HEK293 (cell line): ENCODE measurements at regions not wholly inside any gene's neighbourhood (a gene's known extent, or its start where the extent isn't known, plus 50 kb on each side); places are given as distances from the start of the nearest gene placed in this dataset.

Experiments
- CTCF ChIA-PET: fragments of 350-600 bp; formaldehyde crosslinking; extraction: SDS; loops from one replicate; lab custom pipeline; 2021; ENCODE audit warnings: antibody characterized with exemption; lab: Yijun Ruan, JAX
- POLR2A ChIA-PET: fragments of 300-600 bp; formaldehyde crosslinking; extraction: SDS; loops from one replicate; lab custom pipeline; 2020; ENCODE audit warnings: antibody characterized with exemption, inconsistent platforms; lab: Yijun Ruan, JAX
- H3K27ac ChIP-seq: fragments of 200-500 bp; sonication (Bioruptor generic); 2 replicates; pipeline ENCODE4 v1.5.1; 2014; ENCODE audit warnings: low read depth, low read length, control low read depth, inconsistent platforms; ENCODE audit errors: extremely low read depth
- H3K36me3 ChIP-seq, 2 experiments: fragments of 200-500 bp in 1 of 2; sonication (Bioruptor generic) in 1 of 2; 1 replicate in 1 of 2; 2 replicates in 1 of 2; pipeline ENCODE4 v1.5.1; 2014 to 2017; ENCODE audit warnings: inconsistent platforms in 2 of 2, low read length in 2 of 2; ENCODE audit not compliant: control insufficient read depth in 2 of 2, insufficient read depth in 1 of 2
- H3K4me1 ChIP-seq: fragments of 200-500 bp; sonication (Bioruptor generic); 2 replicates; pipeline ENCODE4 v1.5.1; 2014; ENCODE audit warnings: mild to moderate bottlenecking, low read length, inconsistent platforms; ENCODE audit not compliant: control insufficient read depth, insufficient read depth
- H3K4me3 ChIP-seq: 2 replicates; pipeline ENCODE4 v1.5.1; 2011; ENCODE audit warnings: low read depth, mild to moderate bottlenecking, control low read depth, low read length, moderate library complexity
- H3K9me3 ChIP-seq: fragments of 200-500 bp; sonication (Bioruptor generic); 2 replicates; pipeline ENCODE4 v1.5.1; 2014; ENCODE audit warnings: low read depth, low read length, inconsistent platforms; ENCODE audit not compliant: control insufficient read depth, insufficient read depth
- GLIS2 ChIP-seq: fragments of 450-650 bp; formaldehyde crosslinking; IDR thresholded peaks from 2 replicates; pipeline ENCODE4 v1.5.1; 2016; ENCODE audit warnings: missing biosample characterization, missing genetic modification characterization
- PRDM4 ChIP-seq: fragments of 450-650 bp; formaldehyde crosslinking; IDR thresholded peaks from 2 replicates; pipeline ENCODE4 v1.5.1; 2017; ENCODE audit warnings: missing biosample characterization, missing genetic modification characterization
- SALL2 ChIP-seq: fragments of 450-650 bp; formaldehyde crosslinking; IDR thresholded peaks from 2 replicates; pipeline ENCODE4 v1.5.0; 2017; ENCODE audit warnings: missing biosample characterization, mild to moderate bottlenecking, missing genetic modification characterization, borderline replicate concordance
- ZBTB20 ChIP-seq: fragments of 450-650 bp; formaldehyde crosslinking; IDR thresholded peaks from 2 replicates; pipeline ENCODE4 v1.5.1; 2016; ENCODE audit warnings: missing biosample characterization, missing genetic modification characterization
- ZIC2 ChIP-seq: fragments of 450-650 bp; formaldehyde crosslinking; IDR thresholded peaks from 2 replicates; pipeline ENCODE4 v1.5.1; 2016; ENCODE audit warnings: missing biosample characterization, missing genetic modification characterization
- ZNF404 ChIP-seq: fragments of 450-650 bp; formaldehyde crosslinking; IDR thresholded peaks from 2 replicates; pipeline ENCODE4 v1.5.1; 2017; ENCODE audit warnings: missing biosample characterization, missing genetic modification characterization
- ZNF596 ChIP-seq: fragments of 450-650 bp; IDR thresholded peaks from 2 replicates; pipeline ENCODE4 v1.5.0; 2018; ENCODE audit warnings: missing biosample characterization, mild to moderate bottlenecking, missing genetic modification characterization, moderate library complexity
- ZNF610 ChIP-seq: fragments of 450-650 bp; formaldehyde crosslinking; IDR thresholded peaks from 2 replicates; pipeline ENCODE4 v1.5.1; 2016; ENCODE audit warnings: missing biosample characterization, missing genetic modification characterization, borderline replicate concordance
- ZNF626 ChIP-seq: fragments of 450-650 bp; sonication (Bioruptor Pico); formaldehyde crosslinking; IDR thresholded peaks from 2 replicates; pipeline ENCODE4 v1.5.1; 2018; ENCODE audit warnings: missing biosample characterization, missing genetic modification characterization, inconsistent platforms
- ZNF660 ChIP-seq: fragments of 450-650 bp; IDR thresholded peaks from 2 replicates; pipeline ENCODE4 v1.5.1; 2018; ENCODE audit warnings: missing biosample characterization, mild to moderate bottlenecking, missing genetic modification characterization
- ZNF777 ChIP-seq: fragments of 450-650 bp; formaldehyde crosslinking; IDR thresholded peaks from 2 replicates; pipeline ENCODE4 v1.5.1; 2017; ENCODE audit warnings: missing biosample characterization, missing genetic modification characterization, borderline replicate concordance
- ZNF785 ChIP-seq: fragments of 450-650 bp; formaldehyde crosslinking; IDR thresholded peaks from 2 replicates; pipeline ENCODE4 v1.5.1; 2016; ENCODE audit warnings: missing biosample characterization, missing genetic modification characterization
- ZSCAN23 ChIP-seq: fragments of 450-650 bp; formaldehyde crosslinking; IDR thresholded peaks from 2 replicates; pipeline ENCODE4 v1.5.1; 2016; ENCODE audit warnings: missing biosample characterization, missing genetic modification characterization
- TF ChIP-seq, protein P1 (sequence below): fragments of 450-650 bp; formaldehyde crosslinking; IDR thresholded peaks from 2 replicates; pipeline ENCODE4 v1.5.0; 2017; ENCODE audit warnings: missing biosample characterization, missing genetic modification characterization, borderline replicate concordance

GRCh38 chr20:48277266-48277665 is 492.0 kb upstream of the SULF2 start:
- TF ChIP-seq SALL2 (tag by site-specific recombination) = no peak
- TF ChIP-seq ZNF404 (tag by site-specific recombination) = no peak
- TF ChIP-seq PRDM4 = no peak
- no peak for TF ChIP-seq ZNF777 (tag by site-specific recombination)
- TF ChIP-seq ZNF785 (tag by site-specific recombination) = no peak
- no peak for TF ChIP-seq ZSCAN23 (tag by site-specific recombination)
- no peak for TF ChIP-seq ZNF660 (tag by site-specific recombination)
- no peak for TF ChIP-seq ZNF610
- TF ChIP-seq ZNF626 (tag by site-specific recombination) = no peak
- TF ChIP-seq, protein P1, sequence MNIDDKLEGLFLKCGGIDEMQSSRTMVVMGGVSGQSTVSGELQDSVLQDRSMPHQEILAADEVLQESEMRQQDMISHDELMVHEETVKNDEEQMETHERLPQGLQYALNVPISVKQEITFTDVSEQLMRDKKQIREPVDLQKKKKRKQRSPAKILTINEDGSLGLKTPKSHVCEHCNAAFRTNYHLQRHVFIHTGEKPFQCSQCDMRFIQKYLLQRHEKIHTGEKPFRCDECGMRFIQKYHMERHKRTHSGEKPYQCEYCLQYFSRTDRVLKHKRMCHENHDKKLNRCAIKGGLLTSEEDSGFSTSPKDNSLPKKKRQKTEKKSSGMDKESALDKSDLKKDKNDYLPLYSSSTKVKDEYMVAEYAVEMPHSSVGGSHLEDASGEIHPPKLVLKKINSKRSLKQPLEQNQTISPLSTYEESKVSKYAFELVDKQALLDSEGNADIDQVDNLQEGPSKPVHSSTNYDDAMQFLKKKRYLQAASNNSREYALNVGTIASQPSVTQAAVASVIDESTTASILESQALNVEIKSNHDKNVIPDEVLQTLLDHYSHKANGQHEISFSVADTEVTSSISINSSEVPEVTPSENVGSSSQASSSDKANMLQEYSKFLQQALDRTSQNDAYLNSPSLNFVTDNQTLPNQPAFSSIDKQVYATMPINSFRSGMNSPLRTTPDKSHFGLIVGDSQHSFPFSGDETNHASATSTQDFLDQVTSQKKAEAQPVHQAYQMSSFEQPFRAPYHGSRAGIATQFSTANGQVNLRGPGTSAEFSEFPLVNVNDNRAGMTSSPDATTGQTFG (tag by site-specific recombination) = no peak
- ChIA-PET POLR2A (no interaction called here), CTCF (interaction anchor here (0.7 kb wide), 1 partner anchor 1516 kb away, joined by 3 read pairs; no protein-coding TSS in a partner anchor)
- Histone ChIP-seq H3K4me3 (no peak overlapping the region), H3K9me3 (no peaks in the 10 kb centered on the region), H3K4me1 (no peaks in the 10 kb centered on the region), H3K36me3 (no peaks in the 10 kb centered on the region), H3K27ac (no peak overlapping the region)

DNA sequence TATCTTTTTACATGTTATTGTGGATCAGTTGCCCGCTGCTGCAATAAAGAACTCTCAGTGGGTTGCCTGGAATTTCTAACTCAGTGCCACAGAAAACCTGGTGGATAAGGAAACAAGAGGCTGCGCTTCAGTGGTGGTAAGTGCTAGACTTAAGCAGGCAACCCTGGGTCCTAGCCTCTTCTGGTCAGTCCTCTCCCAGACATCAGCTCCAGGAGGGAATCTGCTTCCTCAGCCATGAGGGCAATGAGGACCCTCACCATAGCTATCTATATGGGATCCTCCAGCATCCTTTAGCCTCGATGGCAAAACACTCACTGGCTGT is 490.7 kb upstream of the SULF2 start:
- H3K9me3 ChIP-seq = no peaks in the 10 kb centered on the region
- CTCF ChIA-PET = interaction anchor here (0.6 kb wide), 1 partner anchor 151 kb away, joined by 3 read pairs; no protein-coding TSS in a partner anchor
- H3K4me1 ChIP-seq = no peaks in the 10 kb centered on the region
- H3K4me3 ChIP-seq = no peak overlapping the region
- POLR2A ChIA-PET = no interaction called here
- H3K36me3 ChIP-seq = no peaks in the 10 kb centered on the region
- TF ChIP-seq ZIC2 (tag by site-specific recombination) (peak; percentile 81), ZBTB20 (tag by site-specific recombination) (no peak)
- no peak overlapping the region for H3K27ac ChIP-seq

- no peaks in the 10 kb centered on the region for H3K4me1 ChIP-seq
- no peak overlapping the region for H3K27ac ChIP-seq
- TF ChIP-seq GLIS2 (no peak), ZNF596 (tag by site-specific recombination) (peak; percentile 54; the same call in 1 of the 2 replicates)
- H3K36me3 ChIP-seq = no peaks in the 10 kb centered on the region
- POLR2A ChIA-PET = no interaction called here
- no peak overlapping the region for H3K4me3 ChIP-seq
- no peaks in the 10 kb centered on the region for H3K9me3 ChIP-seq
- CTCF ChIA-PET = no interaction called here
Observed at GRCh38 chr20:48275286-48276020, 490.2 kb upstream of the SULF2 start.
